GM21381 (cell line): ENCODE measurements at regions not wholly inside any gene's neighbourhood (a gene's known extent, or its start where the extent isn't known, plus 50 kb on each side); places are given as distances from the start of the nearest gene placed in this dataset.
"Not testable (repeated sequence)": the region's sequence is repeated elsewhere in the genome, so short reads cannot be mapped to it uniquely, and the experiment has no call there.

Source experiments
- ATAC-seq: cut with Tn5 transposase; IDR thresholded peaks from one replicate; pipeline ENCODE4 v1.9.1; 2021; ENCODE audit warnings: mild to moderate bottlenecking, moderate library complexity; ENCODE audit not compliant: unreplicated experiment

- no peak for ATAC-seq
These were observed 217.7 kb upstream of the IRF2BP2 start for GRCh38 chr1:234827656-234828055.

DNA sequence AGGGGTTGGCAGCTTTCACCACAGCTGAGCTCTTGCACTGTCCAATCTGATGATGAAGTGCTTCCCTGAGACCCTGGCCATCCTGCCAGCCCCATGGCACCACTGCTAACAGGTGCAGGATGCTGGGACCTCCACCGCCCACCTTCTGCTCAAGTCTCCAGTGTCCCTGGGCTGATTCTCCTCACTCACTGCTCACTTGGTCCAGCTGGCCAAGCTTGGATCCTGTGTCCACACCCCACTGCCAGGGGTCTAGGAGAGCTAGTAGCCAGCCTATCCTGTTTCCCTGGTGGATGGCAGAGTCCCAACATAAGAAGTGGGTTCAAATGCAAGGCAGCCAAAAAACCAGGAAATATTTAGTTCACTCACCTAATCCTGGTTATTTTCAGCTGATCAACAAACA is 217.2 kb upstream of the IRF2BP2 start:
- ATAC-seq = no peak

DNA sequence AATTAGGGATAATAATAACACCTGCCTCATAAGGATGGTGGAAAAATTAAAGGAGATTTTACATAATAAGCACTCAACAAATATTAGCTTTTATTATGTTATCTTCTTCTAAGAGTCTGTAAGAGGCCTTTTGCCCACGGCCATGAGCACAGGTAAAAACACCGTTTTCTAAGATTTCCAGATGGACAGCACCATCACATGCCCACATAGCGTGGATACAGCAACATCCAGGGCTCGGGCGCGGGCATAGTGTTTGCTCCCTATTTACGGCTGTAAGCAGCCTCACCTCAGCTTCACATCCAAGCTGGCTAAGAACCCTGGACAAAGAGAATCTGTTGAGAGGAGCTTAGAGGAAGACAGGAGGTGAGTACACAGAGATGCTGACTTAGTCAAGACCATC is 216.4 kb upstream of the IRF2BP2 start:
- ATAC-seq = no peak

- no peak for ATAC-seq
These were observed 215.7 kb upstream of the IRF2BP2 start for GRCh38 chr1:234825498-234826165.

- ATAC-seq = not testable (repeated sequence)
These were observed 214.9 kb upstream of the IRF2BP2 start for GRCh38 chr1:234824836-234825235.

DNA sequence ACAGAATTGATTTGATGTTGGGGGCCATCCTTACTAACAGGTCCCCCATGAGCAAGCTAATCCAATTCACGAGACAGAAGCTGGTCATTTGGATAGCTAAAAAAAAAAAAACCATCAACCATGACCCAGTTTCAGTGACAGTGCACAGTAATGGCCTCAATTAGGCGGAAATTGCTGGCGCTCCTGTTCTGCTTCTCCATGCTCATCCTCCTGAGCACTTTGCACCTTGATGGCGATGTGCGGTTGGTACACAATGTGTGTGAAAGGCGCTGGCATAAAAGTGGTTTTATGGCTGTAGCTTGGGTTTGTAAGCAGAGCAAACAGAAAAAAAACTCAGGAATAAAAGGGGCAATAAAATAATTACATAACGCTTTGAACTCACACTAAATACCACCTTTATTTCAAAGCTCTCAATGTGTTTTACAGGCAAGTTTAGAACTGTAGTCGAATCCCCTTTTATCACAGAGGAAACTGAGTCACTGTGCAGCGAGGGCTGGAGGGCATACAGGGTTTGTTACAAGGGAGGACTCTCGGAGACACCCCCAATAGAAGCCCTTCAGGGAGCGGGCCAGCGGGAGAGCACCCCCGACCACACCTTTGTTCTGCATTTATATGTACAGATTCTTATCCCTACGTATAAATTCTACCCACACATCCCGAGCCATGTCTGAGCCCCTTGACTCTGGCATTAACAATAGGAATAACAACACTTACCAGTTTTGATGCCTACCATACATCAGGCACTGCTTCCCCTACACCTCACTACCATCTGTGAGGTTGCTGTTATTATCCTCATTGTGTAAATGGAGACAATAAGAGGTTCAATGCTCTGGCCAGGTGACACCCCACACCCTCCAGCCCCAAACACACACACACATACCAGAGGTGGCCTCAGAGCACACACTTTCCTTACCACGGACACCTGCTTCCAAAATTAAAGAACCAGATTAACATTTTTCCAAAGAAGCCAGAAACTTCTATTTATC is 213.5 kb upstream of the IRF2BP2 start:
- no peak for ATAC-seq

DNA sequence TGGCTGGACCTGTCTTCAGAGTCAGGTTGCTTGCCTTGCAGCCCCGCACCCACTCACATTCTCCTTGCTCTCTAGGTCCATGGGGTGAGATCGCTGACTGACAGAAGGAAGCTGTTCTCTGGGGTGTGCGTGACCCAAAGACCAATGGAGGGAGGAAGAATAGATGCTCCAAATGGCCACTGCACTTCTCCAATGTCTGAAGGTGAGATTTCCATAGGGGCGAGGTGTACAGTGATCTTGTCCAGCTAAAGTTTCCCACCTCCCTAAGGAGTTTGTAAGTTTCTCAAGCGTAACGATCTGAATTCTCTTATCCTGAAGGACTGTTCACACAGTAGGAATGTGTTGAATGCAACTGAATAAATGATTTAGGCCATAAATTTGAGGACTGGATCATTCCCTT is 211.9 kb upstream of the IRF2BP2 start:
- no peak for ATAC-seq

DNA sequence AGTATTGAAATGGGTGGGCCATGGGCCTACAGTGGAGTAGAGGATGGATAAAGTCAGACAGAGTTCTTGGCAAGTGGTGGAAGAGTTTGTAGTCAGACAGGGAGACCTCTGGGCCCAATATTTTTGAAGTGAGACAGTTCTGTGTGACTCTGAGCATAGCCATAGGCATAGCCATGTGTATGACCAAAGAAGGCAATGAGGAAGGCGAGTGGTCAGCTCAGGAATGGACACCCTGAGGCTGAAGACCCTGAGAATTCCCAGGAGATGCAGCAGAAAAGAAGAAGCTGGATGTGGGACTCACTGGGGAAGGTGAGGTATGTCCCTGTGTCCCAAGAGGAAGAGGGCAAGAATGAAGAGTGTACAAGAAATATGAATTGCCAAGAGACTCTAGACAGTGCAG is 210.6 kb upstream of the IRF2BP2 start:
- no peak for ATAC-seq

GRCh38 chr1:234819845-234820244 is 209.9 kb upstream of the IRF2BP2 start:
- ATAC-seq = not testable (repeated sequence)

DNA sequence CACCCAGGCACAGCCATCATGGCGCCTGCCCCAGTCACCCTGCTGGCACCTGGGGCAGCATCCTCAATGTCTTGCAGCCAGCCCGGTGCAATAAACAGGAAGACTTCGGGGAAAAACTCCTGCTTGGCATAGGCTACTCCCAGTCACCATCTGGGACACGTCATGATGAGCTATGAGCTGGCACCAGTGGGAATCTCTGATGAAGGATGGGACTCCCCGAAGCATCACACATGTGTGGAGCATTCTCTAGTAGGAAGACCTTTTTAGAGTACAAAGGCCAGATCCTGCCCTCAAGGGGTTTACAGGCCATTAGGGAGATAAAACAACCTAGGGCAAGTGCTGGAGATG is 208.0 kb upstream of the IRF2BP2 start:
- ATAC-seq = not testable (repeated sequence)

- ATAC-seq = not testable (repeated sequence)
These were observed 207.5 kb upstream of the IRF2BP2 start for GRCh38 chr1:234817313-234818039.

DNA sequence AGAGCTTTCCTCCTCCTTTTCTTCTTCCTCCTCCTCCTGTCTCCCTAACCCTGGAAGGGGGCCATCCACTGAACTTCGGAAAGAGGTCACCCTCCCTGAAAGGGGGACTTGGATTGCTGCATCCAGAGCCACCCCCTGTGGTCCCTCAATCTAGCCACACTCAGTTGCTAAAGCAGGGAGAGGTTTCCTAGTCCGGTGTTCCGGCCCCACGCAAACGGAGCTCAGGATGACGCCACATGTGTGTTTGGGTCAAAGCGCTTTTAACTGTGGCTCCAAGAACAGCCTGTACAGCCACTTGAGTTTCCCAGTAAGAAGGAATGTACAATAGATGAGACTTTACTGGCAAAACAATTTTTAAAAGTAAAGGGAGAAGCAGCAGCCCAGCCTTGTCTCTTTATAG is 206.9 kb upstream of the IRF2BP2 start:
- ATAC-seq = not testable (repeated sequence)

GRCh38 chr1:234816186-234816851 is 206.3 kb upstream of the IRF2BP2 start:
- ATAC-seq = not testable (repeated sequence)

DNA sequence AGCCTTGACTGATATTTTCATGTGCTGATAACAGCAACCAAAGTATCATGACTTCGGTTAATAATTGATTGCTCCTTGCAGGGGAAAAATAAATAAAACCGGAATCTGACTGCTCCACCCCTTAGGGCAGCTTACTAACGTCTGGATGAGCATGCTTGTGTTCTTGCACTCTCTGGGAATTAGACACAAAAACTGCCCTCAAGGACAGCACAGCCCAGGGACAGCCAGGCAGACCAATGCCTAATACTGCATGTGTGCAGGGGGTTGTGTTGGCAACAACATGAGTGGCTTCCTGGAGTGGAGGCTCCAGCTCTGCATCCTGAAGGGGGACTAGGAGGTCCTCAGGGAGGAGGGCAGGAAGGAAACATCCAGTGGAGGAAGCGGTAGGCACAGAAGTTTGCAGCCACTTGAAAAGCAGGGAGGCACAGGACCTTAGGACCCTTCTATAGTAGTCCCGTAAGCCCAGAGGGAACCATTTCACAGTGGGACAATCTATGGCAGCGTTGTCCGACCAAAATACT is 205.4 kb upstream of the IRF2BP2 start:
- ATAC-seq = not testable (repeated sequence)

DNA sequence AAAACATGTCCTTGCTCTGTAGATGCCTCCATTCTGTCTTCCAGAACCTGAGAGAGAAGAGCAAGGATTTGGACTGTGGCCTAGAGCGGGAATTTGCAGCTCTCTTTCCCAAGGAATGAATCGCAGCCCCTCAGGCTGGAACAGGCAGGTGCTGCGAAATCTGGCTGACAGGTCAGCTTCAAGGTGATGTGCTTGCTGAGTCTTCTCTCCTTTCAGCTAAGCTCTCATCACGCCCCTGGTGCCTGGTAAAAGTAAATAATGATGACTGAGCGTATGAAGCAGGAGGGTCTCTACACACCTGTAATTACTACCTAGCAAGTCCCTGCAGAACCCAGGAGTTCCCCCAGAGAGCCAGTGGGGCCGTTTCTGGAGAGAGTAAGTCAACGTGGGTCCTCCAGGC is 204.3 kb upstream of the IRF2BP2 start:
- ATAC-seq = not testable (repeated sequence)

DNA sequence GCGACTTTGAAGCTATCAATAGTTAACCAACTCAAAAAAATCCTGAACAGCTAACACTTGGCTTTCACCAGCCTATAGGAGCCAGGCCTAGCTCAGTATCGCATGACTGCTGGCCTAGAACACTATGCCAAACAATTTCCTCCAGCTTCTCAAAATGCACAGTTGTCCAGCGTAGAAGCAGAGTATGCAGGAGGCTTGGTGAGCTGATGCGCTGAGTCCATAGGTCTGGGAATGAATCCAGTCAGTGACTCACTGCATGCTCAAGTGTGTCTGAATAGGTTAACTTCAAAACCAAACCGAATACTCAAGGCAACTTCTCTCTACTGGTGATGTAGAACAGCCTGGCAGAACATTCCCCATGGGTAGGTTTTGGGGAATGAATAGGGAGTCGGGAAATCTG is 201.8 kb upstream of the IRF2BP2 start:
- ATAC-seq = not testable (repeated sequence)

DNA sequence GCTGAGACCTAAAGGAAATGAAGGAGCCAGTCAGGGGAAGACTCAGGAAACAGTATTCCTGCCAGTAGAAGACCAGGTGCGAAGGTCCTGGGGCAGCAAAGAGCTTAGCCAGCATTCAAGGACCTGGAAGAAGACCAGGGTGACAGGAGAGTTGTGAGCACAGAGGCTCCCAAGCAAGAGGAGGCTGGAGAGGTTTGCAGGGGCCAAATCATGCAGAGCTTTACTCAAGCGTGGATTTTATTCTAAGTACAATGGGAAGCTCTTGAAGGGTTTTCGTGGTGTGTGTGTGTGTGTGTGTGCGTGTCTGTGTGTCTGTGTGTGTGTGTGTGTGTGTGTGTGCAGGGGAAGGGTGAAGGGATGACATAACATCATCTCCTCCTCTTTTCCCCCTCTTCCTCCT is 200.7 kb upstream of the IRF2BP2 start:
- ATAC-seq = not testable (repeated sequence)

- ATAC-seq = not testable (repeated sequence)
These were observed 199.9 kb upstream of the IRF2BP2 start for GRCh38 chr1:234809854-234810245.

DNA sequence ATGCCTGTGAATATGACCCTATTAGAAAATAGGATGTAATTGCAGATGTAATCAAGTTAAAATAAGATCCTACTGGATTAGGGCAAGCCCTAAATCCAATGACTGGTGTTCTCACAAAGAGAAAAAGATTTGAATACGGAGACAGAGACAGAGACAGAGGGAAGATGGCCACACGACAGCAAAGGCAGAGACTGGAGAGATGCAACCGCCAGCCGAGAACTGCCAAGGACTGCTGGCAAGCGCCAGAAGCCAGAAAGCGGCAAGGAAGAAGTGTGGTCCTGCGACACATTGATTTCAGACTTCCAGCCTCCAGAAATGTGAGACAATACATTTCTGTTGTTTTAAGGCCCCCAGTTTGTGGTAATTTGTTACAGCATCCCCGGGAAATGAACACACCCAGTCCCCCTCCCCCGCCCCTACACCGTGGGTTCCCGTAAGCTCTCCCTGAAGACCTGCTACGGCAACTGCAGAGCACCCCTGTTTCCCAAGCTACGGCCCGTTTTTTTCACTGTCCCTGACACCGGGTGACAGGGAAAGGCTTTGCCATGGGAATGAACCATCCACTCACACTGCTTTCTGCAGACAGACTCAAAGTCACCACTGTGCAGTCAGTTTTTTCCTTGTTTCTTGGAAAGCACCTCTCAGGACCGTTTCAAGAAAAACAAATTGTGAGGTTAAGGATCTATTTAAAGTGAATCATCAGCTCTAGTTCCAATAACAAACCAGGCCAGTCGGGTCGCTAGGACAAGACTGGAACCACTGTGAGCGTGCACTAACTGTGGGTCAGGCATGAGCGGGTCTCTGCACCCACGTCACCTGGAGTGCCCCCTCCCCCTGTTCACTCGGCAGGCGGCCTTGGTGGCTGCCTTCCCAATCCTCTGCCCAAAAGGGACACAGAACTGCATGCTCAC is 199.2 kb upstream of the IRF2BP2 start:
- ATAC-seq = peak; percentile 63

DNA sequence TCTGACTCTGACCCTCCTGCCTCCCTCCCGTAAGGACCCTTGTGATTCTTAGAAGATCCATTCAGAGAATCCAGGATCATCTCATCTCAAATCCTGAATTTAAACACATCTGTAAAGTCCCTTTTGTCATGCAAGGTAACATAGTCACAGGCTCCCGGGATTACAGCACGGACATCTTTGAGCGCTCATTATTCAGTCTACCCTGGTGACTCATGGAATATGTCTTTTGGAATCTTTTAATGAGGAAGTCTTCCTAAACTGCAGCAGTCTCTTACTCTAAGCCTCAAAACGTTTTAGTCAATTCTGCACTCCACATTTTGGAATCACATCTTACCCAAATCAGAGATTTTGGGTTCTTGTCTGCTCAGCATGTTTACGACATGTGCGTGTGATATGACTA is 198.5 kb upstream of the IRF2BP2 start:
- ATAC-seq = not testable (repeated sequence)
